Thyroid gland (tissue), 4 donors: ENCODE measurements at regions not wholly inside any gene's neighbourhood (a gene's known extent, or its start where the extent isn't known, plus 50 kb on each side); places are given as distances from the start of the nearest gene placed in this dataset.

Source experiments
- DNase-seq, 2 donors: peaks; one replicate each; pipeline ENCODE4 v3.0.0-alpha.2; 2019
- H3K27ac ChIP-seq, 3 donors: fragments of 200-600 bp; sonication (generic); 1 replicate in 2 of 3; 2 replicates in 1 of 3; pipeline ENCODE4 v1.5.1; 2016 to 2019; ENCODE audit warnings: mild to moderate bottlenecking in 1 of 3, moderate library complexity in 1 of 3
- H3K27me3 ChIP-seq: fragments of 200-600 bp; sonication (generic); one replicate; pipeline ENCODE4 v1.5.1; 2019
- H3K36me3 ChIP-seq, 2 donors: fragments of 200-600 bp; sonication (generic); one replicate each; pipeline ENCODE4 v1.5.1; 2016 to 2019
- H3K4me1 ChIP-seq, 2 donors: fragments of 200-600 bp; sonication (generic); one replicate each; pipeline ENCODE4 v1.5.1; 2017 to 2019
- H3K4me3 ChIP-seq, 3 donors: fragments of 200-600 bp; sonication (generic); replicated peaks in 1 of 3; 1 replicate in 2 of 3; 2 replicates in 1 of 3; pipeline ENCODE4 v1.5.1; 2016; ENCODE audit warnings: mild to moderate bottlenecking in 1 of 3
- H3K9me3 ChIP-seq: fragments of 200-600 bp; sonication (generic); one replicate; pipeline ENCODE4 v1.5.1; 2017
- POLR2A ChIP-seq, 2 donors: fragments of 450-650 bp; IDR thresholded peaks; one replicate each; pipeline ENCODE4 v1.6.1; 2017; ENCODE audit warnings: antibody characterized with exemption in 2 of 2, mild to moderate bottlenecking in 2 of 2, moderate library complexity in 1 of 2
- WGBS, 2 donors: methylation state at CpG; one replicate each; pipeline ENCODE4 v1.1.5; 2017; 5-methylcytosine and 5-hydroxymethylcytosine counted together
- intact Hi-C: fragments of 100-400 bp; cut with DNase I; formaldehyde crosslinking; loops from one replicate; pipeline ENCODE4 v1.15.1; 2023
- TF ChIP-seq, protein P1 (sequence below), 6 experiments: fragments of 200-600 bp in 3 of 6; fragments of 450-650 bp in 3 of 6; sonication (generic) in 3 of 6; IDR thresholded peaks; one replicate each; pipeline ENCODE4 v1.5.1; 2016 to 2019; ENCODE audit warnings: antibody characterized with exemption in 6 of 6, mild to moderate bottlenecking in 2 of 6, inconsistent platforms in 1 of 6, moderate library complexity in 1 of 6

DNA sequence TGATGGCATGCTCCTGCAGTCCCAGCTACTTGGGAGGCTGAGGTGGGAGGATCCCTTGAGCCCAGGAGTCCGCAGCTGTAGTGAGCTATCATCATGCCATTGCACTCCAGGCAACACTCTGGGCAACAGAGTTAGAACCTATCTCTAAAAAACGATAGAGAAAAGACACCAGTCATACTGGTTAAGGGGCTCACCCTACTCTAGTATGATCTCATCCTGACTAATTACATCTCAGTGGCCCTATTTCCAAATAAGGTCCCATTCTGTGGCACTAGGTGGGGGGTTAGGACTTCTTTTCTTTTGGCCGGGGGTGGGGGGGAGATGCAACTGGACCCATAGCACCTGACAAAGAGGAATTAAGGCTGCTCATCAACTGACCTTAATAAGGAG is 163.2 kb upstream of the NCK2 start:
- Histone ChIP-seq H3K4me3 (no peak overlapping the region), H3K27ac (no peak overlapping the region), H3K9me3 (no peaks in the 10 kb centered on the region), H3K27me3 (no peaks in the 10 kb centered on the region), H3K36me3 (no peaks in the 10 kb centered on the region), H3K4me1 (peaks cover 0 to 2% of the 10 kb centered on the region in 2 donors)
- DNase-seq: no peak
- TF ChIP-seq, protein P1, sequence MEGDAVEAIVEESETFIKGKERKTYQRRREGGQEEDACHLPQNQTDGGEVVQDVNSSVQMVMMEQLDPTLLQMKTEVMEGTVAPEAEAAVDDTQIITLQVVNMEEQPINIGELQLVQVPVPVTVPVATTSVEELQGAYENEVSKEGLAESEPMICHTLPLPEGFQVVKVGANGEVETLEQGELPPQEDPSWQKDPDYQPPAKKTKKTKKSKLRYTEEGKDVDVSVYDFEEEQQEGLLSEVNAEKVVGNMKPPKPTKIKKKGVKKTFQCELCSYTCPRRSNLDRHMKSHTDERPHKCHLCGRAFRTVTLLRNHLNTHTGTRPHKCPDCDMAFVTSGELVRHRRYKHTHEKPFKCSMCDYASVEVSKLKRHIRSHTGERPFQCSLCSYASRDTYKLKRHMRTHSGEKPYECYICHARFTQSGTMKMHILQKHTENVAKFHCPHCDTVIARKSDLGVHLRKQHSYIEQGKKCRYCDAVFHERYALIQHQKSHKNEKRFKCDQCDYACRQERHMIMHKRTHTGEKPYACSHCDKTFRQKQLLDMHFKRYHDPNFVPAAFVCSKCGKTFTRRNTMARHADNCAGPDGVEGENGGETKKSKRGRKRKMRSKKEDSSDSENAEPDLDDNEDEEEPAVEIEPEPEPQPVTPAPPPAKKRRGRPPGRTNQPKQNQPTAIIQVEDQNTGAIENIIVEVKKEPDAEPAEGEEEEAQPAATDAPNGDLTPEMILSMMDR (IDR thresholded peaks at IDR 0.05): no peak
- no peak for TF ChIP-seq POLR2A (IDR thresholded peaks at IDR 0.05)
- intact Hi-C loops: no loop called here
- 93 to 96% methylated on average over 3 of the region's 3 CpGs for WGBS, 2 donors

DNA sequence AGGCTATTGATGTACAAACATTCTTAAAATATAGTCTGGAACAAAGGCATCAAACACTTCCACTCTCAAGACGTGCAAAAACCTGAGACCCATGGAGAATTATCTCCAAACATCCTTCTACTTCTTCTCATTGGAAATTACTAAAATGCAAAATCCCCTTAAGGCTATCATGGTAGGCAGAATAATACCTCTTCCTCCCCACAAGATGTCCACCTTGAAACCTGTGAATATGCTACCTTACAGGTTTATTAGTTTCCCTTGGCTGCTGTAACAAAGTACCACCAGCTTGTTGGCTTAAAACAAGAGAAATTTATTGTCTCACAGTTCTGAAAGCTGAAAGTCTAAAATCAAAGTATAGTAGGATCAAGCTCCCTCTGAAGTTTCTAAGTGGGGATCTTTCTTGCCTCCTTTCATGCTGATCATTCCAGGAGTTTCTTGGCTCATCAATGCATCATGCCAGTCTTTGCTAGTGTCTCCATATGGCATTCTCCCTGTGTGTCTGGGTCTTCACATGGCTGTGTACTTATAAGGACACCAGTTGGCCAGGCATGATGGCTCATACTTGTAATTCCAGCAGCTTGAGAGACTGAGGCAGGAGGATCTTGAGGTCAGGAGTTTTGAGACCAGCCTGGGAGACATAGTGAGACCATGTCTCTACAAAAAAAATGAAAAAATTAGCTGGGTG is 163.7 kb upstream of the NCK2 start:
- no peaks in the 10 kb centered on the region for H3K27me3 ChIP-seq
- H3K4me3 ChIP-seq: no peak overlapping the region
- intact Hi-C loops: no loop called here
- peaks cover 2 to 7% of the 10 kb centered on the region in 2 donors for H3K4me1 ChIP-seq
- no peak for TF ChIP-seq POLR2A (IDR thresholded peaks at IDR 0.05)
- TF ChIP-seq, protein P1 (IDR thresholded peaks at IDR 0.05): peak in 1 of 6 experiments; percentile 4
- no peaks in the 10 kb centered on the region for H3K9me3 ChIP-seq
- no peak overlapping the region for H3K27ac ChIP-seq
- H3K36me3 ChIP-seq: no peaks in the 10 kb centered on the region
- 3 to 45% methylated on average over 1 of the region's 1 CpG for WGBS, 2 donors
- no peak for DNase-seq

DNA sequence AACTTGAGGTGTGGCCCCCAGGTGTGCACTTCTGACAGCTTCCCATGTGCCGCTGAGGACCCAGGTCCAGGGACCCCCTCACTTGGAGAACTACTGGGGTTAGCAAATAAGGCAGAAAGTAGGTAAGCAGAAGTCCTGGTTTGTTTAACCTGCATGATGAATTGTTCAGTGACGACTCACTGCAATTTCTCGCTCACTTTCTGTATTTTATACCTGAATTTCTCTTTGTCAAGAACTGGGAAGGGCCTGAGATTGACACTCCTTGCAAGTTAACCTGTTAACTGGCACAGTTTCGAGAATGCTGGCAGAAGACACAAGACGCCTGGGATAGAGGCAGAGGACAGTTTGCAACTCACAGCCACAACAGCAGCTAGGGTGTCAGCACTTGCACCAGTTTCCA is 164.5 kb upstream of the NCK2 start:
- H3K27ac ChIP-seq: no peak overlapping the region
- intact Hi-C loops: no loop called here
- DNase-seq: no peak
- H3K36me3 ChIP-seq: no peaks in the 10 kb centered on the region
- peaks cover 4 to 7% of the 10 kb centered on the region in 2 donors for H3K4me1 ChIP-seq
- H3K27me3 ChIP-seq: no peaks in the 10 kb centered on the region
- 89 to 98% methylated on average over 5 of the region's 5 CpGs for WGBS, 2 donors
- H3K4me3 ChIP-seq: no peak overlapping the region
- TF ChIP-seq, protein P1 (IDR thresholded peaks at IDR 0.05): no peak
- no peak for TF ChIP-seq POLR2A (IDR thresholded peaks at IDR 0.05)
- H3K9me3 ChIP-seq: no peaks in the 10 kb centered on the region

DNA sequence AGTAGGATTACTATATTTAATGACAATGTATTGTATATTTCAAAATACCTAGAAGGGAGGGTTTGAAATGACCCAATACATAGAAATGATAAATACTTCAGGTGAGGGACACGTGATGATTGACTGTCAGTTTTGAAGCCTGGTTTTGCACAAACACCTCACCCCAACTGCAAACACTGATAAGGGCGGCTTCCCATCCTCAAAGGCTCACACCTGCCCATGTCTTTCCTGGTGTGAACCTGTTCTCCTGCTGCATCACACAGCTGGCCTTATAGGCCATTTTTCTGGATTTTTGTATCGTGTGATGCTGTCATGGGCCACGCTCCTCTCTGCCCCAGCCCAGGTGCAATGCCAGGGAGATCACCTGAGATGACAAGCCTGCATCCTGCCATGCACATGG is 166.5 kb upstream of the NCK2 start:
- Histone ChIP-seq H3K4me1 (peaks cover 4 to 7% of the 10 kb centered on the region in 2 donors), H3K27me3 (no peaks in the 10 kb centered on the region), H3K27ac (no peak overlapping the region), H3K36me3 (no peaks in the 10 kb centered on the region), H3K4me3 (no peak overlapping the region), H3K9me3 (no peaks in the 10 kb centered on the region)
- intact Hi-C loops: loop anchor here (10.0 kb wide), 2 partner anchors 167 to 487 kb away; partner anchors contain the start of gene NCK2
- DNase-seq: no peak
- TF ChIP-seq, protein P1 (IDR thresholded peaks at IDR 0.05): no peak
- TF ChIP-seq POLR2A (IDR thresholded peaks at IDR 0.05): no peak
- WGBS, 2 donors: 74 to 87% methylated on average over 4 of the region's 4 CpGs

DNA sequence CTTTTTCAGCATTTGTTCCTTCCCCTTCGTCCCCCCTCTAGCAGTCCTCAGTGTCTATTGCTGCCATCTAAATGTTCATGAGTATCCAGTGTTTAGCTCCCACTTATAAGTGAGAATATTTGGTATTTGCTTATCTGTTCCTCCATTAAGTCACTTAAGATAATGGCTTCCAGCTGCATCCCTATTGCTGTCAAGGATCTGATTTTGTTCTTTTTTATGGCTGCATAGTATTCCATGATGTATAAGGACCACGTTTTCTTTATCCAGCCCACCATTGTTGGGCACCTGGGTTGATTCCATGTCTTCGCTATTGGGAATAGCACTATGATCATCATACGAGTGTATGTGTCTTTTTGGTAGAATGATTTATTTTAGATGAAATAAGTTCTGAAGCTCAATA is 166.9 kb upstream of the NCK2 start:
- no peaks in the 10 kb centered on the region for H3K27me3 ChIP-seq
- no peaks in the 10 kb centered on the region for H3K9me3 ChIP-seq
- no peak overlapping the region for H3K27ac ChIP-seq
- intact Hi-C loops: loop anchor here (10.0 kb wide), 2 partner anchors 167 to 487 kb away; partner anchors contain the start of gene NCK2
- WGBS, 2 donors: 70 to 83% methylated on average over 4 of the region's 4 CpGs
- no peak for TF ChIP-seq POLR2A (IDR thresholded peaks at IDR 0.05)
- TF ChIP-seq, protein P1 (IDR thresholded peaks at IDR 0.05): no peak
- no peak overlapping the region for H3K4me3 ChIP-seq
- DNase-seq: no peak
- peaks cover 4 to 7% of the 10 kb centered on the region in 2 donors for H3K4me1 ChIP-seq
- H3K36me3 ChIP-seq: no peaks in the 10 kb centered on the region
